HG03066 (cell line): ENCODE measurements at regions not wholly inside any gene's neighbourhood (a gene's known extent, or its start where the extent isn't known, plus 50 kb on each side); places are given as distances from the start of the nearest gene placed in this dataset.
"Not testable (repeated sequence)": the region's sequence is repeated elsewhere in the genome, so short reads cannot be mapped to it uniquely, and the experiment has no call there.

Source experiments
- ATAC-seq: cut with Tn5 transposase; IDR thresholded peaks from one replicate; pipeline ENCODE4 v1.9.1; 2021; ENCODE audit warnings: low read depth; ENCODE audit not compliant: unreplicated experiment

- no peak for ATAC-seq
Observed at GRCh38 chr18:5024741-5025140, 172.3 kb downstream of the AKAIN1 start.

DNA sequence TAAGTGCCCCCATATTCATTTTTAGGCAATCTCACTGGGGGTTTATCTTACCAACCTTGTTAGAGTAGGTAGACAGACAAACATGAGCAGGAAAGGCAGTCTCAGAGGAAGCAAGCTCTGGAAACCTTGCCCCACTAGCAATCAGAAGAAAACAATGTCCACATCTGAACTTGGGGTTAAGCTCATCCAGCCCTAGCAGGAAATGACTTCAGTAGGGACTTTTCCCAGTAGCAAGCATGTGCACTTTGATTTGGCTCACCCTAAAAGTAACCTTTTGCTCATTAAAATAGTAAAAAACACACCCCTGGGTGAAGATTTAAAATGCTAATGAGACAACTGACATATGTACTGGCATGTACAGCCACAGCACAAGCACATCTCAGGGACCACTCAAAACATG, 175.5 kb downstream of the AKAIN1 start:
- ATAC-seq, result no peak

DNA sequence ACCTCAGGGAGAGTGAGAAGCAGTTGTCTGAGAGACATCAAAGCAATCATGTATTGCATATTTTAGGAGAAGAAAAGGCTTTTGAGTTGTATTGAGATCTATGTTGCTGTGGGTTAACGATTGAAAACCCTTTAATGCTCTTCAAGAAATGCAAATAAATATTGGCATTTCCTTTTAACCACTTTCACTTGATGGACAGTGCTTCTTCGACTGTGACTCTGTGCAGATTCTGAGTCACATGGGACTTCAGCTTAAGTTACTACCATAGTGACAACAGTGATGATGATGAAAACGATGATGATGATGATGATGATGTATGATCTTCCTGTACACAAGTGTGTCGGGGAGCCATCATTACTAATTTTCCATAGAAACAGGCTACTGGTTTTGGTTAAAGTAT, 181.8 kb downstream of the AKAIN1 start:
- ATAC-seq, result no peak

DNA sequence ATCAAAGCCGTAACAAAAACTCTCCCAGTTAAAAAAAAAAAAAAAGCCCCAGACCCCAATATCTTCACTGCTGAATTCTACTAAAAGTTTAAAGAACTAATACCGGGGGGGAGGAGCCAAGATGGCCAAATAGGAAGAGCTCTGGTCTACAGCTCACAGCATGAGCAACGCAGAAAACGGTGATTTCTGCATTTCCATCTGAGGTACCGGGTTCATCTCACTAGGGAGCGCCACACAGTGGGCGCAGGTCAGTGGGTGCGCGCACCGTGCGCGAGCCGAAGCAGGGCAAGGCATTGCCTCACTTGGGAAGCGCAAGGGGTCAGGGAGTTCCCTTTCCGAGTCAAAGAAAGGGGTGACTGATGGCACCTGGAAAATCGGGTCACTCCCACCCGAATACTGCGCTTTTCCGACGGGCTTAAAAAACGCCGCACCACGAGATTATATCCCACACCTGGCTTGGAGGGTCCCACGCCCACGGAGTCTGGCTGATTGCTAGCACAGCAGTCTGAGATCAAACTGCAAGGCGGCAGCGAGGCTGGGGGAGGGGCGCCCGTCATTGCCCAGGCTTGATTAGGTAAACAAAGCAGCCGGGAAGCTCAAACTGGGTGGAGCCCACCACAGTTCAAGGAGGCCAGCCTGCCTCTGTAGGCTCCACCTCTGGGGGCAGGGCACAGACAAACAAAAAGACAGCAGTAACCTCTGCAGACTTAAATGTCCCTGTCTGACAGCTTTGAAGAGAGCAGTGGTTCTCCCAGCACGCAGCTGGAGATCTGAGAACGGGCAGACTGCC, 192.8 kb downstream of the AKAIN1 start:
- ATAC-seq, result not testable (repeated sequence)

DNA sequence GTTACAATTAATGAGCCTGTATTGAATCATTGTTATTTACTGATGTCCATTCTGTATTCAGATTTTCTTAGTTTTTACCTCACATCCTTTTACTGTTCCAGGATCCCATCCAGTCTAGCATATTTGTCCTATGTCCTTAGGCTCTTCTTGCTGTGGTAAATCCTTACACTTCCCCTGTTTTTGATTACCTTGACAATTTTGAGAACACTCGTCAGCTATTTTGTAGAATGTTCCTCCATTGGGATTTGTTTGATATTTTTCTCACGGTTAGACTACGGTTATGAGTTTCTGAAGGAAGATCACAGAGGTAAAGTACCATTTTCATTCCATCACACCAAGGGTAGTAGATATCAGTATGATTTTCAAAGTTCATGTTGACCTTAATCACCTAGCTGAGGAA, 202.3 kb downstream of the AKAIN1 start:
- no peak for ATAC-seq

DNA sequence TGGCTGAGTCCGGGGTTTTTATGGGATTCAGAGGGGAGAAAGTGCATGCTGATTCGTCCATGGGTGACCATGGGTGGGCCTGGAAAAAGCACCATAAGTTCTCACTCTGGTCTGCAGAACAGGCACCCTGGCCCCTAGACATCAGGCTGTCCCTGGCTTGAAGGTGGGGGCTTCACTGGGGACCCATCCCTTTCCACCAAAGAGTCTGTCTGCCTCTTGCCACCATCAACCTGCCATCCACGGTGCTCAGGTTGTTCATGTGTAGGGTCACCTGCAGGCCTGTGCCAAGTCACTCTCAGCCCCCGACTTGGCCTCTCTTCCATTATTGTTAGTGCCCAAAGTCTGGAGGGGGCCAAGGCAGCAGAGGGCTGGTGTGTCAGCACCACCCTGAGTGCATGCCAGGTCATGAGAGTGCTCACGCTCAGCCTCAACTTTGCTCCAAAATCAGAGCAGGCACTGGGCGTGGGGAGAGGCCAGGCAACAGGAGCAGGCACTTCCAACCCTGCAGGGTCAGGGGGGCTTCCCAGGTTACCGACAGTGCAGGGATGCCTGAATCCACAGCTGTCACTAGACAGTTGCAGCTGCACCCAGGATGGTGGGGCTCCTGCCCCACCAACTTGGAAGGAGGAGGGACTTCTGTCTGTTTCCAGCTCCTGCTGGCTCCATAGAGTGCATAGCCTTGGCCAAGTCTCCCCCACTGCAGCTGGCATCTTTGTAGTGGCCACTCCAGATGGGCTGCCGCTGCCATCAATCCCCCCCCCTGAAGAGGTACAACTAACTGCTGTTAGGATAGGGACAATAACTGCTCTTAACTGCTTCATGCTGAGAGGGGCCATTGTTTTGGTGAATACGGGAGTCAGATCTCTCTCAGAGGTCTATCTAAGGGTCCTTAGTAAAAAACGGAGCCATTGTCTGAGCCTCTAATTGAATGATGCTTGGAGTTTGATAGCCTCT, 209.3 kb downstream of the AKAIN1 start:
- no peak for ATAC-seq

- no peak for ATAC-seq
Observed at GRCh38 chr18:4986677-4987076, 210.4 kb downstream of the AKAIN1 start.

DNA sequence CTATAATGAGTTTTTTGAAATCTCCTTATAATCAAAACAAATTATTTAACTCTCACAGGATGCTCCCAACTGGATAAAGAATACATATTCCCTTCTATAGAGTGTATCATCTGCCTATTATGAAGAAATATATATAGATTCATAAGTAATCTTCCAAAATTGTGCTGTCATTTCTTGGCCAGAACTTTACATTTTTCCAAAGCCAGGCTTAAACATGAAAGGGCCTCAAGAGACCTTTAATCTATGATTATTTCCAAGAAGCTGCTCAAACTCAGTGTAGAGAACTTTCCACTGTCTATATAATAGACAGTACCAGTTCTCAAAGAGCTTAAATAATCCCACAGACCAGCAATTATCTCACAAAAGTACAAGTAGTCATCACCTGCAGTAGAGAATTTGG, 211.0 kb downstream of the AKAIN1 start:
- ATAC-seq, result no peak

GRCh38 chr18:4961121-4961909, 235.7 kb downstream of the AKAIN1 start:
- no peak for ATAC-seq

DNA sequence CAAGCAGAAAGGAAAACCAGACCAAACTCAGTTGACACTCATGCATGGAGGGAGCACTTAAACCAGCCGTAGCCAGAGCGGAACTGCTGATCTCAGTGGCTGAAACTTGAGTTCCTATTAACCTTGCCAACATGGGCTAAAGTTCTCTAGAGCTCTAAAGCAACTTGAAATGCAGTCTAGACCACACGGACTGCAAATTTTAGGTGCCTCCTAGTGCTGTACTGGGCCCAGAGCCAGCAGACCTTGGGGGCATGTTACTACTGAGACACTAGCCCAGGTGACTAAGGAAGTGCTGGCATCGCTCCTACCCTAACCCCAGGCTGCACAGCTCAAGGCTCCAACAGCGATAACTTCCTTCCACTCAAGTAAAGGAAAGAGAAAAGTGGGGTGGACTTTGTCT, 236.5 kb downstream of the AKAIN1 start:
- no peak for ATAC-seq

GRCh38 chr18:4931209-4931608, 265.8 kb downstream of the AKAIN1 start:
- ATAC-seq, result no peak

- ATAC-seq, result no peak
Observed at GRCh38 chr18:4921548-4921947, 275.5 kb downstream of the AKAIN1 start.

DNA sequence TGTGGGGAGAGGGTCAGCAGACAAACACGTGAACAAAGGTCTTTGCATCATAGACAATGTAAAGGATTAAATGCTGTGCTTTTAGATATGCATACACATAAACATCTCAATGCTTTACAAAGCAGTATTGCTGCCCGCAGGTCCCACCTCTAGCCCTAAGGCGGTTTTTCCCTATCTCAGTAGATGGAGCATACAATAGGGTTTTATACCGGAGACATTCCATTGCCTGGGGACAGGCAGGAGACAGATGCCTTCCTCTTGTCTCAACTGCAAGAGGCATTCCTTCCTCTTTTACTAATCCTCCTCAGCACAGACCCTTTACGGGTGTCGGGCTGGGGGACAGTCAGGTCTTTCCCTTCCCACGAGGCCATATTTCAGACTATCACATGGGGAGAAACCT, 279.5 kb downstream of the AKAIN1 start:
- not testable (repeated sequence) for ATAC-seq

- ATAC-seq, result no peak
Observed at GRCh38 chr18:4908328-4908727, 288.7 kb downstream of the AKAIN1 start.

- no peak for ATAC-seq
Observed at GRCh38 chr18:4906856-4907255, 290.2 kb downstream of the AKAIN1 start.

DNA sequence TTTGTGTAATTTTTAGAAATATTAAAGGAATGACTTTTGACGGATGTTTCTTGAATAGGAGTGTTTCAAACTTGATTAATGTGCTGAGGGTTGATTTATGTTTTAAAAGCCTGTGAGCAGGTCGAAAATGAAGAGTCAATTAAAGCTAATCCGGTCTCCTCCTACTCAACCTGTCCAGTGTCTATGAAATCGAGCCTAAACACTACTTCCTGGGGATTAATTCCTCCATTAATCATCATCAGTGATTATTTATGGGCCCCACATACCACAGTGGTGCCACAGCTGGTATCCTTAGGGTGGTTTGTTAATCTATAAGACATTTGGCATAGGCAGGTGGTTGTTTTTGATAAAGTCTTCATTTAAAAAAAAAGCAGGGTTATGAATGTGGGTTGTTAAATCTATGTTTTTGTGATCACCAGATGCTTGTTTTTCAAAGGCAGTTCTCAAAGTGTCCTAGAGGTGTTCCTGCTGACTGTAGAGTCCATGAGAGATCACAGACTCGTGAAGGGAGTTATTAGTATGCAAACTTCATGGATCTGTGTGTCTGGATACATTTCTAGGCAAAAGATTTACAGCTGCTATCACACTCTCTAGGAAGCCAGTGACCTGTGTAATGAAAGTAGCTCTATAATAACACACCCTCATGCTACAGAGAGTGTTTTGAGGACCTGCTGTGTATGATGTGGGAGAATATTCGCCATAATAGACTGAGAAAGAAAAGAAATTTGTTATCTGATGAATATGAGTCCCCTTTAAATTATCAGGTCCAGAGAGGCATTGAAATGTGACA, 308.6 kb downstream of the AKAIN1 start:
- ATAC-seq, result no peak

- no peak for ATAC-seq
Observed at GRCh38 chr18:4878480-4878879, 318.6 kb downstream of the AKAIN1 start.

DNA sequence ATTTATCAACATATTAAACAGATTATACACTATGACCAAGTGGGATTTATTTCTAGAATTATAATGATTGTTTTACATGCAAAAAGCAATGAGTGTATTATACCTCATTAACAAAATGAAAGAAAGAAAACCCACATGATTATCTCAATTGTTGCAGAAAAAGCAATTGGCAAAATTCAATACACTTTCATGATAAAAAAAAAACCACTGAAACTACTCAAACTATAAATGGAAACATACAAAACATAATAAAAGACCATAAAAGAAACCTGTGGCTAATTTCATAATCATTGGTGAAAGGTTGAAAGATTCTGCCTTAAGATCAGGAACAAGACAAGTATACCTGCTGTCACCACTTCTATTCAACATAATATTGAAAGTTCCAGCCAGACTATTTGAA, 325.9 kb downstream of the AKAIN1 start:
- ATAC-seq, result no peak

DNA sequence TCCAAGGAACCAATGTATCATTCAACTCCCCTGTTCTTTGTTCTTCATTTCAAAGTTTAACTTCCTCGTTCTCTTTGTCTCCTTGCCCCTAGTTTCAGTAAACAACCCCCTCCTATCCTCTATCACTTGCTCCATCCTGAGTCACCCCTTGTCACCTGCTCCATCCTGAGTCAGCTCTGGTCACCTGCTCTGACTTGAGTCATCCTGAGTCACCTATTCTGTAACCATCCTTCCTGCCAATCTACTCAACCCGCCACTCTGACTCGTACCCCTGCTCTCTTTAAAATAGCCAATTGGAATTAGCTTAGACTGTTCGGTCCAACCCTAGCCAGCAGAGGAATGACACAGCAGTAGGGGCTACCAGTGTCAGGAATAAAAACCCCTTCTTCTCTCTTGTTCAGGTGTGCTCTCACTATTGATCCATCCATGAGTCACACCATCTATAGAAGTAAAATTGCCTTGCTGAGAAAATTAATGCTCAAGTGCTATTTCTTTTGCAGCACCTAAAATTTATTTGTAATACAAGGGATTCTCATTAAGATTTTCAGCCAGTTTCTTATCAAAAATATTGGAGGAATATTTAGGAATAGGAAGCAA, 326.8 kb downstream of the AKAIN1 start:
- no peak for ATAC-seq

- ATAC-seq, result no peak
Observed at GRCh38 chr18:4869155-4869554, 327.9 kb downstream of the AKAIN1 start.
